ENCODE measurements at regions not wholly inside any gene's neighbourhood (a gene's known extent, or its start where the extent isn't known, plus 50 kb on each side); places are given as distances from the start of the nearest gene placed in this dataset.
"Not testable (repeated sequence)": the region's sequence is repeated elsewhere in the genome, so short reads cannot be mapped to it uniquely, and the experiment has no call there.

DNA sequence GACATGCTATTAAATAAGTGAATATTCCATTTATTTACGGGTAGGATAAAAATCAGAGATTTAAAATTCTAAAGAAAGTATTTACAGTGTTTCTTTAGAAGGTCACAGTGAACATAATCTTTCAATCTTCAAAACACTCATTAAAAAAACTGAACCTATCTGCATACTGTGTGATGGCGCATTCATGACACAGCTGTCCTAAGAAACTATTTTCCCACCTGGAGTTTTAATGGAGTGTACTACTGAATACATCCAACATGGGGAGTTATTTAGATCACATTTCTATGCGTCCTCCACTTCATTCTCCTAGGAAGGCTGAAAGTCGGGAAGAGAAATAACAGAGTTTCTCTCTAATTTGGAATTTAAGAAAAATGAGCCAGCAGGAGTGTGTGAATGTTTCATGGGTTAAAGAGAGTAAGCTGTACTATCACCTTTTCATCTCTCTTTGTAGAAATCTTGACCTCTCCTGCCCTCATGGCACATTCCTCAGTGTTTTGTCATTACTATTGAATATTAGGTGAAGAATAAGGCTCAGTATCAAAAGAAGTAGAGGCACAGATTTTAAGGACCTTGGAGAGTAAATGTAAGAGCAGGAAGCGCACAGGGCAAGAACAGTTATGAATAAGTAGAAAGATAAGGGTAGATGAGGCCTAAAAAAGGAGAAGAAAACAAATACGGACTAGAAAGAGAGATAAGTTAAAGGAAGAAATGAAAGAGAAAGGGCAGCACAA lies 551.2 kb upstream of the TUSC1 start:
- intact Hi-C loops (cut with DNase I, micrococcal nuclease): no loop called here
- DNase-seq (no peak), ATAC-seq (no peak)
- Histone ChIP-seq H3K9me3 (no peaks in the 10 kb centered on the region), H3K4me1 (ENCODE audit: low read depth) (no peaks in the 10 kb centered on the region), H3K36me3 (ENCODE audit: low read depth) (no peaks in the 10 kb centered on the region), H3K4me3 (no peak overlapping the region)
- TF ChIP-seq, protein P1, sequence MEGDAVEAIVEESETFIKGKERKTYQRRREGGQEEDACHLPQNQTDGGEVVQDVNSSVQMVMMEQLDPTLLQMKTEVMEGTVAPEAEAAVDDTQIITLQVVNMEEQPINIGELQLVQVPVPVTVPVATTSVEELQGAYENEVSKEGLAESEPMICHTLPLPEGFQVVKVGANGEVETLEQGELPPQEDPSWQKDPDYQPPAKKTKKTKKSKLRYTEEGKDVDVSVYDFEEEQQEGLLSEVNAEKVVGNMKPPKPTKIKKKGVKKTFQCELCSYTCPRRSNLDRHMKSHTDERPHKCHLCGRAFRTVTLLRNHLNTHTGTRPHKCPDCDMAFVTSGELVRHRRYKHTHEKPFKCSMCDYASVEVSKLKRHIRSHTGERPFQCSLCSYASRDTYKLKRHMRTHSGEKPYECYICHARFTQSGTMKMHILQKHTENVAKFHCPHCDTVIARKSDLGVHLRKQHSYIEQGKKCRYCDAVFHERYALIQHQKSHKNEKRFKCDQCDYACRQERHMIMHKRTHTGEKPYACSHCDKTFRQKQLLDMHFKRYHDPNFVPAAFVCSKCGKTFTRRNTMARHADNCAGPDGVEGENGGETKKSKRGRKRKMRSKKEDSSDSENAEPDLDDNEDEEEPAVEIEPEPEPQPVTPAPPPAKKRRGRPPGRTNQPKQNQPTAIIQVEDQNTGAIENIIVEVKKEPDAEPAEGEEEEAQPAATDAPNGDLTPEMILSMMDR (IDR thresholded peaks at IDR 0.05): no peak

DNA sequence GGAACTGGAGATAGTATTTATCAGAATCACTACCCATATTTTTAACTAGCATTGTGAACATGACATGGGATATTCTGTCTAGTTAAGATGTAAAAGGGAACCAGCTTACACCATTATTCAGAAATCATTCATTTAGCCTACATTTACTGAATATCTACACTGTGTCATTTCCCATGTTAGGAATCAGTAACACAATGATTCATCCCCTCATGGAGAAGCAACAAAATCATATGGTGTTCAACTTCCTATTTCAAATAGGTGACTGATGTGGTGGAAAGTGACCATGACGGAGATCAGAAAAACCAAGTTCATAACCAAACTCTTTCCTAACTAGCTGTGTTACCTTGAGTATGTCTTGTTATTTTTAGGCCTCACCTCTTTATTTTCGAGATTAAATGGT lies 550.0 kb upstream of the TUSC1 start:
- Histone ChIP-seq H3K36me3 (ENCODE audit: low read depth) (no peaks in the 10 kb centered on the region), H3K4me3 (no peak overlapping the region), H3K4me1 (ENCODE audit: low read depth) (no peaks in the 10 kb centered on the region), H3K9me3 (no peaks in the 10 kb centered on the region)
- TF ChIP-seq, protein P1 (IDR thresholded peaks at IDR 0.05): no peak
- ATAC-seq (no peak), DNase-seq (no peak)
- intact Hi-C loops (cut with DNase I, micrococcal nuclease): no loop called here

DNA sequence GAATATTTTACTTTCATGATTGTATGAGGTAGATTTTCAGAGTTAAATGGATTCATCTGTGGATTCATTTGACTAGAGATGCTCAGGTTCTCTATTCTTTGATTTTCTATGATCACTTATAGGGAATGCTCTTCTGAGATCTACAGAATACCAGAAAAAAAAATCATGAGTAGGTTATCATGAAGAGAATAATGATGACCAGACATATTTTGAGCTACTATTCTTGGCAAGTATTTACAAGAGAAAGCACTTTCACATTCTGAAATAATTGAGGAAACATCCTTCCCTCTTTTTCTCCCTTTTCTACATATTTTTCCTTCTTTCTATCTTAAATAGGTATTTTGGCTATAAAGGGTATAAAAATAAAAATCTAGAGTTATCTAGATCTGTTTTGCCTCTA lies 543.0 kb upstream of the TUSC1 start:
- Histone ChIP-seq H3K4me1 (ENCODE audit: low read depth) (no peaks in the 10 kb centered on the region), H3K36me3 (ENCODE audit: low read depth) (no peaks in the 10 kb centered on the region), H3K4me3 (no peak overlapping the region), H3K9me3 (peaks cover 15% of the 10 kb centered on the region)
- TF ChIP-seq, protein P1 (IDR thresholded peaks at IDR 0.05): no peak
- DNase-seq (no peak), ATAC-seq (no peak)
- intact Hi-C loops (cut with DNase I, micrococcal nuclease): no loop called here

DNA sequence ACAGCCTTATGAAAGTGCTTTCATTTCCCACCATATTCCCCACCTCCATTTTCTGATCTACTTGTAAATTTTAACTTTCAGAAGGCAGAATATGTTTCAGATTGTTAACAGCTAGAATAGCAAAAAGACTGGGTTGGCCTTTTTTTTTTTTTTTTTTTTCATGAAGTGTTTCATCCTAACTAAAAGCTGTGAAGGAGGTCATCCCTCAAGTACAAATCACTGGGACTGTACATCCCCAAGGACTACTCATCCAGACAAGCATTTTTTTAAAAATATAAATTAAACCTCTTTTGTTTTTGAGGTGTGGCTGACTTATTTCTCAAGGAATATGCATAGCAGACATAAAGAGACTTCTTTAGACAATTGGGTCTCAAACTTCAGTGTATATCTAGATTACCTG lies 542.1 kb upstream of the TUSC1 start:
- intact Hi-C loops (cut with DNase I, micrococcal nuclease): no loop called here
- TF ChIP-seq, protein P1 (IDR thresholded peaks at IDR 0.05): no peak
- Histone ChIP-seq H3K4me1 (ENCODE audit: low read depth) (no peaks in the 10 kb centered on the region), H3K9me3 (peaks cover 22% of the 10 kb centered on the region), H3K4me3 (no peak overlapping the region), H3K36me3 (ENCODE audit: low read depth) (no peaks in the 10 kb centered on the region)
- no peak for DNase-seq
- ATAC-seq: no peak

DNA sequence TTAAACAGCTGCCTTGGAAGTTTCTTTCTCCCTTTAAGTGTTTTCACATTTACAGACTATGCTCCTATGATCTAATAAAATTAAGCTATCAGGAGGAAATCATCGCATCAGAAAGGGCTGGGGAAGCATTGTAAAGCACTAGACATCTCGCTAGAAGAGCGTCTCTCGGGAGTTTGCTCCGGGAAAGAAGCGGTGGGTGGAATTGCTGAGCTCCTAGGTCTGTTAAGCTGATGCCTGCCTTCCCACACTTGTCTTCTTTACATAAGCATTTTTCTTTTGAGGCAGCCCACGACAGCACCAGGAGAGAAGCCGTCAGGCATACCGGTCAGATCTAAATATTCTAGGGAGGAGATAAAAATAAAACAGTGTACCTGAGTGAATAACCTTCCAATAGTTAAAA lies 541.7 kb upstream of the TUSC1 start:
- H3K4me1 ChIP-seq (ENCODE audit: low read depth): no peaks in the 10 kb centered on the region
- H3K36me3 ChIP-seq (ENCODE audit: low read depth): no peaks in the 10 kb centered on the region
- H3K4me3 ChIP-seq: no peak overlapping the region
- H3K9me3 ChIP-seq: peaks cover 26% of the 10 kb centered on the region
- TF ChIP-seq, protein P1 (IDR thresholded peaks at IDR 0.05): no peak
- intact Hi-C loops (cut with DNase I, micrococcal nuclease): no loop called here
- no peak for DNase-seq
- ATAC-seq: no peak

DNA sequence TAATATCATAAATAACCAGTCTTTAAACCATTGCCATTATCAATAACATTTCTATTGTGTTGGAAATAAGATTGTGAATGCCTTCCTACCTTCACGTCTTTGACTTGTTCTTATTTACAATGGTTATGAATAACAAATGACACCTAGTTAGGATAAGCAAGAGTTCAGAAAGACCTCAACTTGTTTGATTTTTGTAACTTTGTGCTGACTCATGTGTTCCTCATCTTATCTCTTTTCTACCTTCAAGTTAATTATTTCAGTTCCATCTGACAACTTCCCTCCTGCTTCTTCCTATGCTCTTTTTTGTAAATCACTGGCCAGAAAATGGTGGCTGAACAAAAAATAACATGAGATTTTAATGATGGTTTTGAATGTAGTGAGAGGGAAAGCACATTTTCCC lies 538.5 kb upstream of the TUSC1 start:
- H3K4me1 ChIP-seq (ENCODE audit: low read depth): no peaks in the 10 kb centered on the region
- TF ChIP-seq, protein P1 (IDR thresholded peaks at IDR 0.05): no peak
- intact Hi-C loops (cut with DNase I, micrococcal nuclease): no loop called here
- ATAC-seq: no peak
- no peak for DNase-seq
- no peaks in the 10 kb centered on the region for H3K36me3 ChIP-seq (ENCODE audit: low read depth)
- H3K4me3 ChIP-seq: no peak overlapping the region
- peaks cover 35% of the 10 kb centered on the region for H3K9me3 ChIP-seq

DNA sequence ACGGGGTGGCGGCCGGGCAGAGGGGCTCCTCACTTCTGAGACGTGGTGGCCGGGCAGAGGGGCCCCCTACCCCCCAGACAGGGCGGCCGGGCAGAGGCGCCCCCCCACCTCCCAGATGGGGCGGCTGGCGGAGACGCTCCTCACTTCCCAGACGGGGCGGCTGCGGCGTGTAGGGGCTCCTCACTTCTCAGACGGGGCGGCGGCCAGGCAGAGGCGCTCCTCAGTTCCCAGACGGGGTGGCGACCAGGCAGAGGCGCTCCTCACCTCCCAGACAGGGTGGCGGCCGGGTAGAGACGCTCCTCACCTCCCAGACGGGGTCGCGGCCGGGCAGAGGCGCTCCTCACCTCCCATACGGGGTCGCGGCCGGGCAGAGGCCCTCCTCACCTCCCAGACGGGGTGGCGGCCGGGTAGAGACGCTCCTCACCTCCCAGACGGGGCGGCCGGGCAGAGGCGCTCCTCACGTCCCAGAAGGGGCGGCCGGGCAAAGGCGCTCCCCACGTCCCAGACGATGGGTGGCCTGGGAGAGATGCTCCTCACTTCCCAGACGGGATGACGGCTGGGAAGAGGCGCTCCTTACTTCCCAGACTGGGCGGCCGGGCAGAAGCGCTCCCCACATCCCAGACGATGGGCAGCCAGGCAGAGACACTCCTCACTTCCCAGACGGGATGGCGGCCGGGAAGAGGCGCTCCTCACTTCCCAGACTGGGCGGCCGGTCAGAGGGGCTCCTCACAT lies 536.6 kb upstream of the TUSC1 start:
- peaks cover 32% of the 10 kb centered on the region for H3K9me3 ChIP-seq
- H3K4me3 ChIP-seq; ATAC-seq; H3K4me1 ChIP-seq (ENCODE audit: low read depth); H3K36me3 ChIP-seq (ENCODE audit: low read depth); intact Hi-C loops (cut with DNase I, micrococcal nuclease): not testable (repeated sequence)
- peak in 1 of 3 donors; percentile 33 for DNase-seq
